ENCODE measurements at regions not wholly inside any gene's neighbourhood (a gene's known extent, or its start where the extent isn't known, plus 50 kb on each side); places are given as distances from the start of the nearest gene placed in this dataset.
"Not testable (repeated sequence)": the region's sequence is repeated elsewhere in the genome, so short reads cannot be mapped to it uniquely, and the experiment has no call there.

DNA sequence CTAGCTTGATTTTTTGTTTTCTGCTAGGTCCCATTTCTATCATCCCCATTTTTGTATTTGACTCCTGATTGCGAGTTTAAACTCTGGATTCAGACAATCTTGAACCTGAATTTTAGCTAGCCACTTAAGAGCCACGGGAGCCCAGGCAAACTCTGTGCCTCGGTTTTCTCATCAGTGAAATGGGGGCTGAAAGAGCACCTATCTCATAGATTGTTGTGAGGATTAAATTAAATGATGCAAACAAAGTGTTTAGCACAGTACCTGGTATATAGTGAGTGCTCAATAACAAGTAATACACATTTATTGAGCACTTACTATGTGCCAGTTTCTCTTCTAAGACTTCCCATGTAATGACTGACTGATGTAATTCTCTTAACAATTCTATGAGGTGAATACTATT lies 158.1 kb upstream of the POU3F1 start:
- no peak for DNase-seq

GRCh38 chr1:38203441-38203840 lies 156.8 kb upstream of the POU3F1 start:
- no peak for DNase-seq

GRCh38 chr1:38201431-38201830 lies 154.8 kb upstream of the POU3F1 start:
- DNase-seq: no peak

DNA sequence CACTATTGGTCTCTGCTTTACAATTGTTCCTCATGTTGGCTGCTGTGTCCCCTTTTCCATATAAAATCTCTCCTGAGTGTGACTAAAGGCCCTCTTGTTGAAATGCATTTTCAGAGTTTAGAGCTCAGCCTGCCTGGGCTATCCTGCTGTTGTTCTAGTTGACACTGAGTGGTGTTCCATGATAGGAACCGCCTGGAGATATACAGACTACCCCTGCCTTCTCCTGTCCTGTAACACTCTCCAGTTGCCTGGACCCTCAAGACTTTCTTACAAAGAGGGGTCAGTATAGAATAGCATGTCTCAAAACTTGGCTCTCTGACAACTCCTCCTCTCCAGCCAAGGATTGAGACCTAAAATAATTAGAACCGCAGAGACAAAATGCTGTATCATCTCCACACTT lies 152.0 kb upstream of the POU3F1 start:
- DNase-seq: no peak

- DNase-seq: no peak
These were observed 151.5 kb upstream of the POU3F1 start for GRCh38 chr1:38198099-38198498.

- no peak for DNase-seq
These were observed 150.9 kb upstream of the POU3F1 start for GRCh38 chr1:38197312-38198061.

GRCh38 chr1:38194472-38194871 lies 147.9 kb upstream of the POU3F1 start:
- DNase-seq: no peak

GRCh38 chr1:38193040-38193439 lies 146.4 kb upstream of the POU3F1 start:
- DNase-seq: no peak

DNA sequence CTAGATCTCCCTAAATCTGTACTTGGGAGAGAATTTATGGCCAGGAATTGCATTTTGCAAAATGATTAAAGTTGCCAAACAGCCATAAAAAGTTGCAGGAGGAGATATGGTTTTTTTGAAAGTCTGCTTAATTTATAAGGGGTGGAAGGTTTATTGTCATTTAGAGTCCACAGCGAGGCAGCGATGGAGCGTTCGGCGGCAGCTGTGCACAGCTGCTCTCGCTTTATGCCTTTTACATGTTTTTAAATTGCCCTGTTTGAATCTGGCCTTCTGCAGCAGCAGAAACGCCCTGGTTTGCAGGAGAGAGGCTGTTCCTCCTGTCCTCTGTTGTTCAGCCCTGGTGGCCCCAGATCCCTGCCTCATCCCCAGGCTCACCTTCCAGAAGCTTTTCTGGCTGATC lies 144.9 kb upstream of the POU3F1 start:
- no peak for DNase-seq

DNA sequence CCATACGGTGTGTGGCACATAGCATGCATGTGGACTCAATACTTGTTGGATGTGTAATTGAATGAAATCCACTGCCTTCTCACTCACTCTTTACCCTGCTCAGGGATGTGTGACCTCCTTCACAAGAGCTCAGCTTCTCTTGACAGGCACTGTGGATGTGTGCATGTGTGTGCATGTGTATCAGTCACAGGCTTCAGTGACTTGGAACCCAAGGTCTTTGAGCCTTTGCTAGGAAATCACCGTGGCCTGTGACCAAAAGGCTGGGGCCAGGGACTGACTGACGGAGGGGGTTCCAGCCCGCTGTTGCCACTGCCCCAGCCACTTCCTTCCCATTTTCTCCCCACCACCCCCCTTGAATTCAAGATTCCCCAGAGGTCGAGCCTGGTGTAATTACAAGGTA lies 144.4 kb upstream of the POU3F1 start:
- no peak for DNase-seq

DNA sequence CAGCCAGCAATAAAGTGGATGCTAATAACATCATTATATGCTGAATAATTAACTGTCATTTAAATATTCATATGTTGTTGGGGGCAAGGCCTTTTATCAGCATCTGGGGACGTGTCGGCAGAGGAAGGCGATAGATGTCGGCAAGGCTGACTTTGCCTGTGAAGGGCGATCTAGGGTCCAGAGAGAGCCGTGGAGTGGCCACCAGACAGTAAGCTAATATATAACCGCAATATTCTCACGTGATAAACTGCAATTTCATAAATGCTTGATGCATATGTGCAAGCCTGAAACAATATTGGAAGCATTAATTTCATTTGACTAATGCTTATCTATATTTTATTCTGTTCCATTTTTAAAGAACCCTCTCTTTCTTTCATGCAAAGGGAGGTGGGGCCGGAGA lies 141.0 kb upstream of the POU3F1 start:
- DNase-seq: no peak

- no peak for DNase-seq
These were observed 140.0 kb upstream of the POU3F1 start for GRCh38 chr1:38186566-38186965.

GRCh38 chr1:38185913-38186312 lies 139.3 kb upstream of the POU3F1 start:
- no peak for DNase-seq

- DNase-seq: no peak
These were observed 137.2 kb upstream of the POU3F1 start for GRCh38 chr1:38183747-38184146.

GRCh38 chr1:38183096-38183495 lies 136.5 kb upstream of the POU3F1 start:
- no peak for DNase-seq

- DNase-seq: not testable (repeated sequence)
These were observed 133.8 kb upstream of the POU3F1 start for GRCh38 chr1:38180388-38180787.

GRCh38 chr1:38179483-38179882 lies 132.9 kb upstream of the POU3F1 start:
- no peak for DNase-seq

DNA sequence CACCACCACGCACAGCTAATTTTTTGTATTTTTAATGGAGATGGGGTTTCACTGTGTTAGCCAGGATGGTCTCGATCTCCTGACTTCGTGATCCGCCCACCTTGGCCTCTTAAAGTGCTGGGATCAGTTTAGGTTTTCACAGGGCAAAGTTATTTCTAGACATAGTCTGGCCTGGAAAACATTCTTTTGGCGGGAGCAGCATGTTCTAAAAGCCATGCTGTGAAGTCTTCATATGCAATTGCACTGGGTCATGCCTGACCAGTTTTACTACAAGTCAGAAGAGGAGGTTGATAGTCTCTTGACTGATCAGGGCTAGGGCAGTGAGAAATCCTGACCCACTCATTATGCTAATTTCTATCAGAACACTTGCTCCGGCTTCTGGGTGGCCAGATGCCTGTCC lies 131.6 kb upstream of the POU3F1 start:
- no peak for DNase-seq

DNA sequence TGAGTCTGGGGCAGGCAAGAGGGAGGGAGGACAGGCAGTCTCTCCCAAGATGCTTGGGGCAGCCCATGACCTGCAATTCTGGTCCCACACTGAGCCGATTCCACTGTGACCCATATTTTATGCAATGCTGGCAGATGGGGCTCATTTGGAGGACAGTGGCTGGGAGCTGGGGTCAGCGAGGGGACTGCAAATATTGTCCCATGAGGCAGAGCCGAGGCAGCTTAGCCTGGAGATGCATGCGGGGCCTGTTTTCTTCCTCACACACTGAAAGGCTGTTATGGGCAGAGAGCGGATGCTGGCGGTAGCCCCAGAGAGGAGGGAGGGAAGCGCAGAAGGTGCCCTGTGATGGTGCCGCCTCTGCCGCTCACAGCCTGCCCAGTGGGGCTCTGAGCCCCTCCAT lies 128.5 kb upstream of the POU3F1 start:
- DNase-seq: no peak

- no peak for DNase-seq
These were observed 127.3 kb upstream of the POU3F1 start for GRCh38 chr1:38173848-38174247.

- no peak for DNase-seq
These were observed 126.7 kb upstream of the POU3F1 start for GRCh38 chr1:38173157-38173831.

DNA sequence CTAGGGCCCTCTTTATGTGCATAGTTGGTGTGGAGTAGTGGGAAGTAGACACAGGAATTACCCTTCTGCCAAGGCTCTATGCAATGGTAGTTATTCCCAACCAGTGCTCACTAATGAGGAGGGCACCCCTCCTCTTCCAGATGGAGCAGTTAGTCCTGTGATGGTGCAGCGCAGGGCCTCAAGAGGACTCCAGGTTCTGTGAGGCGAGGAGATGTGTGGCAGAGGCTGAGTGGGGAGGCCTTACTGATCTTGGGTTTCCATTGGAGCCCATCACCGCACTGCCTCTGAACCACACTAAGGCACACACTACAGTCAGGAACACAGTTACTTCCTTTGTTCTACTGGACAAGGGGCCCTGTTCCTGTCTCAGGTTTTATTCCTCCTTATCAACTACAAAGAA lies 122.5 kb upstream of the POU3F1 start:
- DNase-seq: no peak

GRCh38 chr1:38168365-38168764 lies 121.8 kb upstream of the POU3F1 start:
- DNase-seq: no peak

GRCh38 chr1:38166461-38166860 lies 119.9 kb upstream of the POU3F1 start:
- DNase-seq: no peak

Data from activated effector memory CD4-positive, alpha-beta T cell treated with Interleukin-2 at 50 U/mL for 16 hours (primary cell).